GF-D8 (cell line): ENCODE measurements at regions not wholly inside any gene's neighbourhood (a gene's known extent, or its start where the extent isn't known, plus 50 kb on each side); places are given as distances from the start of the nearest gene placed in this dataset.
"Not testable (repeated sequence)": the region's sequence is repeated elsewhere in the genome, so short reads cannot be mapped to it uniquely, and the experiment has no call there.

Experiments
- DNase-seq: peaks from one replicate; lab custom pipeline; 2025; lab: John Stamatoyannopoulos, UW

DNA sequence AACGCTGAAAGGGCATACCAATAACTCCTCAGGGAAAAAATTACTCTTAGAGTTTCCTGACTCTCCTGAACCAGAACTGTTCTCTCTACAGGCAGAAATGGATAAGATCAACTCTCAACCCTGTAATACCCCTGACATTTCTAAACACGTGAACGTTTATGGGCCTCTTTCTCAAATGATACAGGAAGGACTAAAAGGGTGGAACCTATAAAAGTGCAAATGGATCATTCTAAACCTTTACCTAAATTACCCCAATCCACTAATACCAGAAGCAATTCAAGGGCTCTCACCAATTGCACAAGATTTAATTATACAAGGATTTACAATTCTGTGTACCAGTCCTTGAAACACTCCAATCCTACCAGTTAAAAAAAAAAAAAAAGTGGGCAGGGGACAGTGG lies 98.0 kb upstream of the FAM174B start:
- no peak for DNase-seq

- DNase-seq, result no peak
Observed at GRCh38 chr15:92763459-92763858, 107.9 kb upstream of the FAM174B start.

DNA sequence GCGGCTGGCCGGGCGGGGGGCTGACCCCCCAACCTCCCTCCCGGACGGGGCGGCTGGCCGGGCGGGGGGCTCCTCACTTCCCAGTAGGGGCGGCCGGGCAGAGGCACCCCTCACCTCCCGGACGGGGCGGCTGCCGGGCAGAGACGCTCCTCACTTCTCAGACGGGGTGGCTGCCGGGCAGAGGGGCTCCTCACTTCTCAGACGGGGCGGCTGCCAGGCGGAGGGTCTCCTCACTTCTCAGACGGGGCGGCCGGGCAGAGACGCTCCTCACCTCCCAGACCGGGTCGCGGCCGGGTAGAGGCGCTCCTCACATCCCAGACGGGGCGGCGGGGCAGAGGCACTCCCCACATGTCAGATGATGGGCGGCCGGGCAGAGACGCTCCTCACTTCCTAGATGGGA lies 112.6 kb upstream of the FAM174B start:
- not testable (repeated sequence) for DNase-seq

DNA sequence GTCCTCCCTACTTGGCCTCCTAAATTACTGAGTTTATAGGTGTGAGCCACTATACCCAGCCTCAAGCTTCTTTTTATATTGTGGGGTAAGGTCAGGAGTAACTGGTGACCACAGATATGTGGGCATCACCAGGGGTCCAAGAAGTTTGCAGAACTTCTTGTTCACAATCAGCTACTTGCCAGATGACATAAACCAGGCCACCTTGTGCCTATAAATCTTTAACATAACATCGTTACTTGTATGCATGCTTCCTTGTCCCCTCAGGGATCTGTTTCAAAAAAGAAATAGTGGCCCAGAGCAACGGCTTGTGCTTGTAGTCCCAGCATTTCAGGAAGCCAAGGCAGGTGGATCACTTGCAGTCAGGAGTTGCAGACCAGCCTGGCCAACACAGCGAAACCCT lies 115.1 kb upstream of the FAM174B start:
- no peak for DNase-seq

GRCh38 chr15:92772061-92772460 lies 116.5 kb upstream of the FAM174B start:
- no peak for DNase-seq

DNA sequence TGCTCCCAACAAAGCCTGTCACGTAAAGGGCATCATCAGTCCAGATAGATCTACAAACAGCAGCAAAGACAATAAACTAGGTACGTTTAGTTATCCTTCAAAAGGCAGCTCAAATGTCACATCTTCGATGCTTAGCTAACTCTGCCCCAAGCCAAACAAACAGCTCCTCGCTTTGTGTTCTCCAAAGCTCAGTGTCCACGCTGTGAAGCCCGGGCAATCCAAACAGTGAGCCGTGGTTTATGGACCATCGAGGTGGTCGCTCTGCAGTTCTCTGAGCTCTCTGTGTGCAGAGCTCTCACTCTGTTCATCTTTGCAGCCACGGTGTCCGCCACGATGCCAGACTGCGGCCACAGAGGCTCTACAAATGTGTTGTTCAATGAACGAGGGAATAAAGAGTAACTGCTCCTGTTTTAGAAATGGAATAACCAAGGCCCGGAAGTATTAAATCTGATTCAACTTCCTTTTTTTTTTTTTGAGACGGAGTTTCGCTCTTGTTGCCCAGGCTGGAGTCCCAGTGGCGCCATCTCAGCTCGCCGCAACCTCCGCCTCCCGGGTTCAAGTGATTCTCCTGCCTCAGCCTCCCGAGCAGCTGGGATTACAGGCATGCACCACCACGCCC lies 117.2 kb upstream of the FAM174B start:
- DNase-seq, result no peak

DNA sequence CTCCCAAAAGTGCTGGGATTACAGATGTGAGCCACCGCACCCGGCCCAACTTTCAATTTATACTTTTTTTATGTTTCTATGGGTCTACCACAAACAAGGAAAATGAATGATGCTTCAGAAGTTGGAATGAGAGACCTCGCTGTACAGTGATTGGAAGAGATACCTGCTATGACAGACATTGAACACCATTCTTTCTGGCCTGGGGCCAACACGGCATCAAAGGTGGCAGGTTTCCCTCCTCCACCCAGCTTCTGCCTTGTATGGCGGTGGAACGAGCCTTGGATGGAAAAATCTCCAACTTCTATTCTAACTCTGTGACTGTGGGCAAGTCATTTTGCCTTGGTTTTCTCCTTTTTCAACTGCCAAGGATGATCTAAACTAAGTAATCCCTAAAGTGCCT lies 117.8 kb upstream of the FAM174B start:
- DNase-seq, result no peak

DNA sequence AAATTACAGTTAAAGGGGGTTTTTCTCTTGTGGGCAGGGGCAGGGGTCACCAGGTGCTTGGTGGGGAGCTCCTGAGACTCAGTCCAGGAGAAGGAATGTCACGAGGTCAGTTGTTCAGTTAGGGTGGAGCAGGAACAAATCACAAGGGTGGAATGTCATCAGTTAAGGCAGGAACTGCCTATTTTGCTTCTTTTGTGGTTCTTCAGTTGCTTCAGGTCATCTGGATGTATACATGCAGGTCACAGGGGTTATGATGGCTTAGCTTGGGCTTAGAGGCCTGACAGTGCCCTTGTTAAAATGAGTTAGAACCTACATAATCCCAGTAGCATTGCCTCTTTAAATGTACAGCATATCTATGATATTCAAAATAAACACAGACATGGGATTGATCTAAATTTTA lies 120.2 kb upstream of the CHD2 start:
- no peak for DNase-seq

DNA sequence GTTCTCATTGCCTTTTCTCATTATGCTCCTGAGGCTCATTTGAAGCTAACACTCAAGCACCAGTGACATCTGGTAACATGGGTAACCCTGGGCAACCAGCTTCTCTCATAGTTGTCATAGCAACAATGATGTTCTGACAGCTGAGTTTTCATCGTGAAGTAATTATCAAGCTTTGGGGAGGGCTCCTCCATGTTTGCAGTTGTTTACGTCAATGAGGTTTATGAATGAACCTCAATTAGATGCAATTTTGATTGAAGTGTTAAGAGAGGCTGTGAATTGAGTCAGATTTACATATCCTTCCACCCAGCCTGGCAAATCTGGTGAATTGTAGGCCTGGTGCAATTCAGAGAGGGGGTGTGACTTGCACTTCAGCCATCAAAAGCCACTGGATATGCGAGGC lies 119.3 kb upstream of the CHD2 start:
- DNase-seq, result no peak

DNA sequence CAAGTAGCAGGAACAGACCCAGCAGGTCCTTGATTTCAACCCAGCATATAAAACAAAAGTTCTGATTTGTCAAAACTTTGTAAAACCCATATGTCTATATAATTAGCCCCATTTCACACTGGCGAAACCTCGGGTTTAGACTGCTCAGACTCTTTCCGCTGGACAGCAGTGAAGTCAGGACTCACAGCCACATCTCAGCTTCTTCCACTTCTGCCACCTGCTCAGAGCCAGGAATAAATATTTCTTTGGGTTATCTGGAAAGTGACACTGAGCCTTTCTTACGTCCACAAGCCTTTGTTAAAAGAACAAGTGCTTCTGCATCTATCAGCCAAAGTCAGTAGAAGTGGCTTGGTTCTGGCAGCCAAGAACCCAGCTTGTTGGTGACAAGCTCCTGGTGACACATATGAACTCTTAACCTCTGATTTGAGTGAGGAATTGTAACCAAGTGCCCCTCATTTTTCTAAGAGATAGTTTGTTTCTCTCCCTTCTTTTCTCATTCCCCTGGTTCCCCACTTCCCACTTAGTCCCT lies 118.1 kb upstream of the CHD2 start:
- DNase-seq, result no peak

GRCh38 chr15:92787116-92787515 lies 113.0 kb upstream of the CHD2 start:
- no peak for DNase-seq

DNA sequence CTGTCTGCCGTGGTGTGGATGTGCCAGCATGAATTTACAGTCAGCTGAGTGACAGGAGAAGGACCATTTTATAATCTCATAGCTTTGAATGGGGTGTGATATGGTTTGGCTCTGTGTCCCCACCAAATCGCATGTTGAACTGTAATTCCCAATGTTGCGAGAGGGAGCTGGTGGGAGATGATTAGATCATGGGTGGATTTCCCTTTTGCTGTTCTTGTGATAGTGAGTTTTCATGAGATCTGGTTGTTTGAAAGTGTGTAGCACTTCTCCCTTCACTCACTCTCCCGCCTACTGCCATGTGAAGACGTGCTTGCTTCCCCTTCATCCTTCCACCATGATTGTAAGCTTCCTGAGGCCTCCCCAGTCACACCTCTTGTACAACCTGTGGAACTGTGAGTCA lies 111.9 kb upstream of the CHD2 start:
- DNase-seq, result no peak

DNA sequence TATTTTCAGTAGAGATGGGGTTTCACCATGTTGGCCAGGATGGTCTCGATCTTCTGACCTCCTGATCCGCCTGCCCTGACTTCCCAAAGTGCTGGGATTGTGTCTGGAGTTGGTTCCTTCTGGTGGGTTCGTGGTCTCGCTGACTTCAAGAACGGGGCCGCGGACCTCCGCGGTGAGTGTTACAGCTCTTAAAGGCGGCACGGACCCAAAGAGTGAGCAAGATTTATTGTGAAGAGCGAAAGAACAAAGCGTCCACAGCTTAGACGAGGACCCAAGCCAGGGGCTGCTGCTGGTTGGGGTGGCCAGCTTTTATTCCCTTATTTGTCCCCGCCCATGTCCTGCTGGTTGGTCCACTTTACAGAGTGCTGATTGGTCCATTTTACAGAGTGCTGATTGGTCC lies 111.3 kb upstream of the CHD2 start:
- DNase-seq, result not testable (repeated sequence)

GRCh38 chr15:92796161-92796611 lies 103.9 kb upstream of the CHD2 start:
- no peak for DNase-seq

GRCh38 chr15:92797168-92798052 lies 102.7 kb upstream of the CHD2 start:
- DNase-seq, result peak; percentile 29

DNA sequence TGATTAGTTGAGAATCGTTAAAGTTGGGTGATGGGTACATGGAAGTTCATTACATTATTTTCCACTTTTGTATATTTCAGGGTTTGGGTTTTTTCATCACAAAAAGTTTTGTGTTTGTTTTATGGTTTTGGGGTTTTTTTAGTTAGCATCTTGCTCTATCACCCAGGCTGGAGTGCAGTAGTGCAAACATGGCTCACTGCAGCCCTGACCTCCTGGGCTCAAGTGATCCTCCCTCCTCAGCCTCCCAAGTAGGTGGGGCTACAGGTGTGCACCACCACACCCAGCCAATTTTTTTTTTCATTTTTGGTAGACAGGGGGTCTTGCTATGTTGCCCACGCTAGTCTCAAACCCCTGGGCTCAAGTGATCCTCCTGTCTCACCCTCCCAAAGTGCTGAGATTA lies 100.1 kb upstream of the CHD2 start:
- no peak for DNase-seq

DNA sequence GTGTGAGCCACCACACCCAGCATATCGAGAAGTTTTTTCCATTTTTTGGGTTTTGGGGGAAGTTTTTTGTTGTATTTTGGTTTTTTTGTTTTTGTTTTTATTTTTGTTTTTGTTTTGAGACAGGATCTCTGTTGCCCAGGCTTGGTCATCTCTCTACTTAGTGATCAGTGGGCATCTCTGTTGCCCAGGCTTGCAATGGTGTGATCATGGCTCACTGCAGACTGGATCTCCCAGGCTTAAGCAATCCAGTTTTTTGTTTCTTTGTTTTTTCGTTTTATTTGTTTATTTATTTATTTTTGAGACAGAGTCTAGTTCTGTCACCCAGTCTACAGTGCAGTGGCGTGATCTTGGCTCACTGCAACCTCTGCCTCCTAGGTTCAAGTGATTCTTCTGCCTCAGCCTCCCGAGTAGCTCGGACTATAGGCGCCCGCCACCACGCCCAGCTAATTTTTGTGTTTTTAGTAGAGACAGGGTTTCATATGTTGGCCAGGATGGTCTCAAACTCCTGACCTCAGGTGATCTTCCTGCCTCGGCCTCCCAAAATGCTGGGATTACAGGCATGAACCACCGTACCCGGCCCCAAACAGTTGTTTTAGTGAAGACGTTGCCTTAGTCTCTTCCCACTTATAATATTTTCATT lies 99.6 kb upstream of the CHD2 start:
- not testable (repeated sequence) for DNase-seq

- DNase-seq, result not testable (repeated sequence)
Observed at GRCh38 chr15:92801056-92801773, 98.9 kb upstream of the CHD2 start.

GRCh38 chr15:92801774-92802464 lies 98.2 kb upstream of the CHD2 start:
- no peak for DNase-seq

DNA sequence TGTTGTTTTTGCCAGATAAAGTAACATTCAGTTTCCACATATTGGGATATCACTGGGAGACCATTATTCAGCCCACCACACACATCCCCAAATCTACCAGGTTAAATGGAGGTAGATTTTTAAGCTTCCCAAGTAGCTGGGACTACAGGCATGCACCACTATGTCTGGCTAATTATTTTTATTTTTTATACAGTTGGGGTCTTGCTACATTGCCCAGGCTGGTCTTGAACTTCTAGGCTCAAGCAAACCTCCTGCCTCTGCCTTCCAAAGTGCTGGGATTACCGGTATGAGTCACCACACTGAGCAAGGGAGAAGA lies 96.6 kb upstream of the CHD2 start:
- no peak for DNase-seq

GRCh38 chr15:92803852-92804609 lies 96.1 kb upstream of the CHD2 start:
- DNase-seq, result peak; percentile 90
